Ascending aorta (tissue), 2 donors: ENCODE measurements at regions not wholly inside any gene's neighbourhood (a gene's known extent, or its start where the extent isn't known, plus 50 kb on each side); places are given as distances from the start of the nearest gene placed in this dataset.

Experiments used
- DNase-seq, 2 donors: peaks; one replicate each; pipeline ENCODE4 v3.0.0-alpha.2; 2019; ENCODE audit warnings: low spot score in 2 of 2
- H3K27ac ChIP-seq, 2 donors: fragments of 200-600 bp; sonication (generic); one replicate each; pipeline ENCODE4 v1.5.1; 2016 to 2017; ENCODE audit warnings: mild to moderate bottlenecking in 1 of 2
- H3K27me3 ChIP-seq: fragments of 200-600 bp; sonication (generic); one replicate; pipeline ENCODE4 v1.5.1; 2017
- H3K36me3 ChIP-seq, 2 donors: fragments of 200-600 bp; sonication (generic); one replicate each; pipeline ENCODE4 v1.5.1; 2016
- H3K4me1 ChIP-seq, 2 donors: fragments of 200-600 bp; sonication (generic); one replicate each; pipeline ENCODE4 v1.5.1; 2016 to 2017; ENCODE audit warnings: mild to moderate bottlenecking in 1 of 2
- H3K4me3 ChIP-seq, 2 donors: fragments of 200-600 bp; sonication (generic); one replicate each; pipeline ENCODE4 v1.5.1; 2016 to 2017; ENCODE audit warnings: mild to moderate bottlenecking in 1 of 2
- H3K9me3 ChIP-seq, 2 donors: fragments of 200-600 bp; sonication (generic); one replicate each; pipeline ENCODE4 v1.5.1; 2016
- intact Hi-C: fragments of 100-400 bp; cut with DNase I; formaldehyde crosslinking; loops from one replicate; pipeline ENCODE4 v1.15.1; 2023
- TF ChIP-seq, protein P1 (sequence below), 3 experiments: fragments of 200-600 bp in 2 of 3; fragments of 450-650 bp in 1 of 3; sonication (generic) in 2 of 3; IDR thresholded peaks; one replicate each; pipeline ENCODE4 v1.5.1; 2016 to 2019; ENCODE audit warnings: antibody characterized with exemption in 3 of 3, mild to moderate bottlenecking in 1 of 3, moderate library complexity in 1 of 3

GRCh38 chr4:136558940-136559494 is 973.3 kb downstream of the PCDH18 start:
- TF ChIP-seq, protein P1, sequence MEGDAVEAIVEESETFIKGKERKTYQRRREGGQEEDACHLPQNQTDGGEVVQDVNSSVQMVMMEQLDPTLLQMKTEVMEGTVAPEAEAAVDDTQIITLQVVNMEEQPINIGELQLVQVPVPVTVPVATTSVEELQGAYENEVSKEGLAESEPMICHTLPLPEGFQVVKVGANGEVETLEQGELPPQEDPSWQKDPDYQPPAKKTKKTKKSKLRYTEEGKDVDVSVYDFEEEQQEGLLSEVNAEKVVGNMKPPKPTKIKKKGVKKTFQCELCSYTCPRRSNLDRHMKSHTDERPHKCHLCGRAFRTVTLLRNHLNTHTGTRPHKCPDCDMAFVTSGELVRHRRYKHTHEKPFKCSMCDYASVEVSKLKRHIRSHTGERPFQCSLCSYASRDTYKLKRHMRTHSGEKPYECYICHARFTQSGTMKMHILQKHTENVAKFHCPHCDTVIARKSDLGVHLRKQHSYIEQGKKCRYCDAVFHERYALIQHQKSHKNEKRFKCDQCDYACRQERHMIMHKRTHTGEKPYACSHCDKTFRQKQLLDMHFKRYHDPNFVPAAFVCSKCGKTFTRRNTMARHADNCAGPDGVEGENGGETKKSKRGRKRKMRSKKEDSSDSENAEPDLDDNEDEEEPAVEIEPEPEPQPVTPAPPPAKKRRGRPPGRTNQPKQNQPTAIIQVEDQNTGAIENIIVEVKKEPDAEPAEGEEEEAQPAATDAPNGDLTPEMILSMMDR (IDR thresholded peaks at IDR 0.05), result no peak
- Histone ChIP-seq H3K36me3 (no peaks in the 10 kb centered on the region), H3K27ac (no peak overlapping the region), H3K27me3 (no peaks in the 10 kb centered on the region), H3K4me3 (no peak overlapping the region), H3K4me1 (no peaks in the 10 kb centered on the region), H3K9me3 (no peaks in the 10 kb centered on the region)
- no peak for DNase-seq
- intact Hi-C loops, result no loop called here

DNA sequence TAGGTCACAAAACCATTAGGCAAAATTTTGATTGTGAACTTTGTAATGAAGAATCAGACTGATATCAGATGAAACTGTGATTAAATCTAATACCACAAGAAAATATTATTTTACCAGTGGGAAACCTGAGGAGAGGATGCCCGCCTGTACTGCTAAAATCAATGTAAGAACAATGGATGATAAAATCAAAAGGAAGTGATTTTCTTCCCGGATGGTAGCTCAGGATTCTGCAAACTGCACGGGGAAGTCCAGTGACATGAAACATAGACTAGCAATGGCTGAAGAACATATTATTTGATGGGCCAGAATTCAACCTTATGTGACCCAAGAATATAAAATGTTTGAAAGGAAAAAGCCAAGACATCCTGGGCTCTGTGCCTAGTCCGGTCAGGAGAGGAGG is 974.9 kb downstream of the PCDH18 start:
- Histone ChIP-seq H3K9me3 (no peaks in the 10 kb centered on the region), H3K4me3 (no peak overlapping the region), H3K27me3 (no peaks in the 10 kb centered on the region), H3K36me3 (no peaks in the 10 kb centered on the region), H3K4me1 (no peaks in the 10 kb centered on the region), H3K27ac (no peak overlapping the region)
- TF ChIP-seq, protein P1 (IDR thresholded peaks at IDR 0.05), result no peak
- intact Hi-C loops, result no loop called here
- DNase-seq, result no peak

DNA sequence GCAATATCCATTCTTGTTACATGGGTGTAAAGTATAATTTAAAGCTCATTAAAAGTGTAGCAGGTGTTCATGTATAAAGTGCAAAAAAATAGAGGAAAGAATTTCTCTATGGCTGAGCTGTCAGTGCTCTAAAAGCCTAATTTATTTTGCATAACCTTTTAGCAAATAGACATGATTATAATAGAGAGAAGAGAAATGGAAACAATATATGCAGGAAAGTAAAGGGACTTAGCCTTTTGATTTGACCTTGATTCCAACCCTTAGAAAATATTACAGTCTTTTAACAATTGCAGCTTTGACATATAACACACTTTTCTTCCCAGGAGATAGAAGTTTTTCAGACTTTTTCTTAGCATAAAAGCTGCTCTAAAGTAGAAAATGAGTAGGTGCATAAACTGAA is 978.3 kb downstream of the PCDH18 start:
- Histone ChIP-seq H3K4me3 (no peak overlapping the region), H3K27ac (no peak overlapping the region), H3K9me3 (no peaks in the 10 kb centered on the region), H3K27me3 (no peaks in the 10 kb centered on the region), H3K36me3 (no peaks in the 10 kb centered on the region), H3K4me1 (no peaks in the 10 kb centered on the region)
- intact Hi-C loops, result no loop called here
- no peak for DNase-seq
- TF ChIP-seq, protein P1 (IDR thresholded peaks at IDR 0.05), result no peak

DNA sequence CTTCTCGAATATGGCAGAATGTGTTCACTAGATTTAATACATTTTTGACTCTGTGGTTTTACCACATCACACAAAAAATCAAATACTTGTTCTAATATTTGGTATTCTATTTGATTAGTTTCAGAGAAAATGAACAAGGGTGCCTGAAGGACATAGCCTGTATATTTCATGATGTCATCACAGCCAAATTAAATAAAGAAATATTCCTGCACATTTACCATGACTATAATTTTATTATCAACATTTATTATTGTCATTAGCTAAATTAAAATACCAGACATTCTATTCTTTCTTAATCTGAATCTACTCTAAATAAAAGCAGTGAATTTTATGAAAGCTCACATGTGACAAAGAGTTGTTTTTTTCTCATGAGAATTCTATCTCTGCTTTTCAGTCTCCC is 980.5 kb downstream of the PCDH18 start:
- H3K9me3 ChIP-seq, result no peaks in the 10 kb centered on the region
- no peaks in the 10 kb centered on the region for H3K36me3 ChIP-seq
- TF ChIP-seq, protein P1 (IDR thresholded peaks at IDR 0.05), result no peak
- H3K4me1 ChIP-seq, result no peaks in the 10 kb centered on the region
- no peak overlapping the region for H3K4me3 ChIP-seq
- no peaks in the 10 kb centered on the region for H3K27me3 ChIP-seq
- no peak for DNase-seq
- no peak overlapping the region for H3K27ac ChIP-seq
- intact Hi-C loops, result no loop called here

GRCh38 chr4:136540747-136541146 is 991.5 kb downstream of the PCDH18 start:
- TF ChIP-seq, protein P1 (IDR thresholded peaks at IDR 0.05), result no peak
- intact Hi-C loops, result no loop called here
- no peak overlapping the region for H3K27ac ChIP-seq
- H3K27me3 ChIP-seq, result no peaks in the 10 kb centered on the region
- H3K36me3 ChIP-seq, result no peaks in the 10 kb centered on the region
- no peak overlapping the region for H3K4me3 ChIP-seq
- H3K9me3 ChIP-seq, result no peaks in the 10 kb centered on the region
- no peak for DNase-seq
- H3K4me1 ChIP-seq, result no peaks in the 10 kb centered on the region

- Histone ChIP-seq H3K27me3 (no peaks in the 10 kb centered on the region), H3K9me3 (no peaks in the 10 kb centered on the region), H3K36me3 (no peaks in the 10 kb centered on the region), H3K4me3 (no peak overlapping the region), H3K4me1 (no peaks in the 10 kb centered on the region), H3K27ac (no peak overlapping the region)
- TF ChIP-seq, protein P1 (IDR thresholded peaks at IDR 0.05), result no peak
- DNase-seq, result no peak
- intact Hi-C loops, result no loop called here
Measured at GRCh38 chr4:136528131-136528530, 1004.2 kb downstream of the PCDH18 start.
